Activated CD4-positive, alpha-beta T cell treated with anti-CD3 and anti-CD28 coated beads, Interleukin-2, amount 50 U/mL, for 1 hour (primary cell): ENCODE measurements at regions not wholly inside any gene's neighbourhood (a gene's known extent, or its start where the extent isn't known, plus 50 kb on each side); places are given as distances from the start of the nearest gene placed in this dataset.

Experiments used
- DNase-seq: peaks from one replicate; pipeline ENCODE4 v3.0.0-alpha.2; 2020

- DNase-seq, result no peak
These were observed 82.4 kb upstream of the ZIC3 start for GRCh38 chrX:137483554-137483953.

GRCh38 chrX:137482136-137482535 is 83.8 kb upstream of the ZIC3 start:
- DNase-seq, result no peak

GRCh38 chrX:137479386-137479785 is 86.5 kb upstream of the ZIC3 start:
- DNase-seq, result no peak

- DNase-seq, result no peak
These were observed 124.2 kb upstream of the ZIC3 start for GRCh38 chrX:137441711-137442110.

- no peak for DNase-seq
These were observed 133.3 kb upstream of the ZIC3 start for GRCh38 chrX:137432609-137433008.

- no peak for DNase-seq
These were observed 134.0 kb upstream of the ZIC3 start for GRCh38 chrX:137431693-137432488.

- DNase-seq, result no peak
These were observed 134.9 kb upstream of the ZIC3 start for GRCh38 chrX:137430984-137431475.

GRCh38 chrX:137430301-137430700 is 135.6 kb upstream of the ZIC3 start:
- DNase-seq, result no peak

- DNase-seq, result no peak
These were observed 136.9 kb upstream of the ZIC3 start for GRCh38 chrX:137428766-137429591.

- no peak for DNase-seq
These were observed 137.7 kb upstream of the ZIC3 start for GRCh38 chrX:137428221-137428661.

GRCh38 chrX:137427816-137428215 is 138.1 kb upstream of the ZIC3 start:
- DNase-seq, result no peak

GRCh38 chrX:137427426-137427778 is 138.5 kb upstream of the ZIC3 start:
- no peak for DNase-seq

GRCh38 chrX:137426695-137427425 is 139.1 kb upstream of the ZIC3 start:
- DNase-seq, result no peak

GRCh38 chrX:137425986-137426385 is 139.9 kb upstream of the ZIC3 start:
- no peak for DNase-seq

GRCh38 chrX:137425273-137425902 is 140.5 kb upstream of the ZIC3 start:
- no peak for DNase-seq

GRCh38 chrX:137424679-137425078 is 141.2 kb upstream of the ZIC3 start:
- no peak for DNase-seq

GRCh38 chrX:137423241-137423640 is 142.7 kb upstream of the ZIC3 start:
- DNase-seq, result no peak

GRCh38 chrX:137418086-137418485 is 147.8 kb upstream of the ZIC3 start:
- no peak for DNase-seq

GRCh38 chrX:137413190-137413589 is 152.7 kb upstream of the ZIC3 start:
- DNase-seq, result no peak

- no peak for DNase-seq
These were observed 160.3 kb upstream of the ZIC3 start for GRCh38 chrX:137405449-137406140.

- DNase-seq, result no peak
These were observed 164.8 kb upstream of the ZIC3 start for GRCh38 chrX:137401092-137401491.

GRCh38 chrX:137387646-137388045 is 178.3 kb upstream of the ZIC3 start:
- no peak for DNase-seq
